GM12878 (cell line): ENCODE measurements at regions not wholly inside any gene's neighbourhood (a gene's known extent, or its start where the extent isn't known, plus 50 kb on each side); places are given as distances from the start of the nearest gene placed in this dataset.

ENCODE experiments used
- ATAC-seq: fragments of 200-7000 bp; cut with Tn5 transposase; 3 replicates; pipeline ENCODE4 v1.9.1; 2020; ENCODE audit warnings: mild to moderate bottlenecking, moderate library complexity
- BruUV-seq: library from RNA; stranded (reverse); fragments of 400-500 nt; replicated peaks from 2 replicates; lab custom pipeline; 2021; lab: Mats Ljungman, UMichigan
- CTCF ChIA-PET: fragments of 300-600 bp; sonication (Branson Sonifier 250); formaldehyde crosslinking; extraction: SDS; loops from one replicate; lab custom pipeline; 2021; ENCODE audit warnings: inconsistent platforms; lab: Yijun Ruan, JAX
- POLR2A ChIA-PET: fragments of 350-600 bp; formaldehyde crosslinking; extraction: SDS; loops from one replicate; lab custom pipeline; 2021; ENCODE audit warnings: inconsistent platforms; lab: Charles Lee
- RAD21 ChIA-PET: fragments of 300-600 bp; sonication (Branson Sonifier 250); formaldehyde crosslinking; loops from one replicate; lab custom pipeline; 2023; ENCODE audit warnings: antibody characterized with exemption; ENCODE audit not compliant: unreplicated experiment; lab: Charles Lee
- SMC1A ChIA-PET: fragments of 300-600 bp; sonication (Branson Sonifier 250); formaldehyde crosslinking; loops from one replicate; lab custom pipeline; 2023; ENCODE audit not compliant: unreplicated experiment, uncharacterized antibody; lab: Charles Lee
- DNase-seq: peaks from one replicate; pipeline ENCODE4 v3.0.0-alpha.2; 2011; ENCODE audit warnings: low read depth, low spot score
- FAIRE-seq: peaks from 3 replicates; lab custom pipeline; 2011; peaks lifted over from hg19 to GRCh38; lab: Jason Lieb, UNC
- H2AFZ ChIP-seq: 2 replicates; pipeline ENCODE4 v1.6.0; 2011; ENCODE audit warnings: low read depth, low read length, control low read depth; ENCODE audit not compliant: control insufficient read depth
- H3K27ac ChIP-seq: 2 replicates; pipeline ENCODE4 v1.5.1; 2011; ENCODE audit warnings: control low read depth; ENCODE audit not compliant: control insufficient read depth, insufficient read depth
- H3K27me3 ChIP-seq, 2 experiments: replicated peaks in 1 of 2; 2 replicates each; pipeline versions ENCODE4 v1.6.0 to v1.6.1; 2011; ENCODE audit warnings: low read length in 1 of 2; ENCODE audit not compliant: control insufficient read depth in 2 of 2, insufficient read depth in 2 of 2
- H3K36me3 ChIP-seq, 2 experiments: 2 replicates each; pipeline ENCODE4 v1.5.1; 2011; ENCODE audit warnings: low read length in 1 of 2; ENCODE audit not compliant: control insufficient read depth in 2 of 2, insufficient read depth in 2 of 2
- H3K4me1 ChIP-seq: 2 replicates; pipeline ENCODE4 v1.6.1; 2011; ENCODE audit warnings: mild to moderate bottlenecking, low read length, moderate library complexity, mixed read lengths; ENCODE audit not compliant: control insufficient read depth, insufficient read depth
- H3K4me2 ChIP-seq: 2 replicates; pipeline ENCODE4 v1.6.0; 2011; ENCODE audit warnings: control low read depth; ENCODE audit not compliant: control insufficient read depth, insufficient read depth
- H3K4me3 ChIP-seq: fragments of 200-600 bp; sonication (generic); 2 replicates; pipeline ENCODE4 v1.5.1; 2016
- H3K79me2 ChIP-seq: 2 replicates; pipeline ENCODE4 v1.6.0; 2011; ENCODE audit warnings: low read length; ENCODE audit not compliant: control insufficient read depth, insufficient read depth
- H3K9ac ChIP-seq: 2 replicates; pipeline ENCODE4 v1.8.0; 2011; ENCODE audit warnings: low read length, control low read depth, mixed read lengths; ENCODE audit not compliant: control insufficient read depth, insufficient read depth
- H3K9me3 ChIP-seq: replicated peaks from 3 replicates; pipeline ENCODE4 v1.5.1; 2011; ENCODE audit warnings: mild to moderate bottlenecking, low read length; ENCODE audit not compliant: control insufficient read depth, insufficient read depth
- H4K20me1 ChIP-seq: 2 replicates; pipeline ENCODE4 v1.6.0; 2011; ENCODE audit not compliant: control insufficient read depth, insufficient read depth
- ASH2L ChIP-seq: fragments of 300-600, 200-600 bp; sonication (generic); IDR thresholded peaks from 2 replicates; pipeline ENCODE4 v1.6.1; 2017; ENCODE audit warnings: low read depth, mild to moderate bottlenecking, borderline replicate concordance
- CBX5 ChIP-seq: sonication (generic); IDR thresholded peaks from 2 replicates; pipeline ENCODE4 v1.6.1; 2016; ENCODE audit warnings: low read depth, moderate library complexity, mild to moderate bottlenecking, inconsistent platforms
- CHD1 ChIP-seq: IDR thresholded peaks from 2 replicates; pipeline ENCODE4 v1.6.1; 2012; ENCODE audit warnings: low read depth, low read length, improper control_type of control experiment
- FOXM1 ChIP-seq: IDR thresholded peaks from 2 replicates; pipeline ENCODE4 v1.6.1; 2012; ENCODE audit warnings: low read depth, mild to moderate bottlenecking, inconsistent platforms, low read length, moderate library complexity
- HCFC1 ChIP-seq: fragments of 150-350 bp; IDR thresholded peaks from 2 replicates; pipeline ENCODE4 v1.6.1; 2014; ENCODE audit warnings: low read length
- IKZF2 ChIP-seq, 2 experiments: fragments of 450-650 bp; IDR thresholded peaks; 2 replicates each; pipeline ENCODE4 v1.6.1; 2017; ENCODE audit warnings: mild to moderate bottlenecking in 2 of 2, moderate library complexity in 2 of 2
- JUNB ChIP-seq: IDR thresholded peaks from 2 replicates; pipeline ENCODE4 v1.6.1; 2016; ENCODE audit warnings: antibody characterized with exemption, mild to moderate bottlenecking
- KAT2A ChIP-seq: conservative IDR thresholded peaks from 2 replicates; pipeline ENCODE4 v1.6.1; 2011; ENCODE audit warnings: low read depth, low read length; ENCODE audit not compliant: control insufficient read depth
- MYC ChIP-seq: IDR thresholded peaks from 2 replicates; pipeline ENCODE4 v1.6.1; 2011; ENCODE audit warnings: mild to moderate bottlenecking, low read length, moderate library complexity, inconsistent platforms; ENCODE audit not compliant: insufficient read depth, insufficient replicate concordance, insufficient read length, severe bottlenecking
- POLR2AphosphoS5 ChIP-seq: IDR thresholded peaks from 2 replicates; pipeline ENCODE4 v1.6.1; 2011; ENCODE audit warnings: mild to moderate bottlenecking, low read length, inconsistent platforms
- RCOR1 ChIP-seq: conservative IDR thresholded peaks from 2 replicates; pipeline ENCODE4 v1.6.1; 2012; ENCODE audit warnings: low read depth, low read length, improper control_type of control experiment
- TBL1XR1 ChIP-seq: IDR thresholded peaks from 2 replicates; pipeline ENCODE4 v1.6.1; 2012; ENCODE audit warnings: low read depth, low read length, improper control_type of control experiment
- WGBS: methylation state at CpG from one replicate; pipeline ENCODE4 v1.1.6; 2016; ENCODE audit warnings: low lambda C conversion rate; ENCODE audit not compliant: insufficient replicate concordance, insufficient coverage; ENCODE audit errors: missing lambda C conversion rate; 5-methylcytosine and 5-hydroxymethylcytosine counted together
- in situ Hi-C: fragments of 300-500 bp; cut with MboI; formaldehyde crosslinking; loops from 9 replicates; pipeline ENCODE4 v1.14.3; 2018; ENCODE audit warnings: mixed read lengths
- intact Hi-C: fragments of 100-400 bp; cut with micrococcal nuclease; formaldehyde crosslinking; loops from one replicate; pipeline ENCODE4 v1.14.2; 2022; ENCODE audit not compliant: unreplicated experiment

DNA sequence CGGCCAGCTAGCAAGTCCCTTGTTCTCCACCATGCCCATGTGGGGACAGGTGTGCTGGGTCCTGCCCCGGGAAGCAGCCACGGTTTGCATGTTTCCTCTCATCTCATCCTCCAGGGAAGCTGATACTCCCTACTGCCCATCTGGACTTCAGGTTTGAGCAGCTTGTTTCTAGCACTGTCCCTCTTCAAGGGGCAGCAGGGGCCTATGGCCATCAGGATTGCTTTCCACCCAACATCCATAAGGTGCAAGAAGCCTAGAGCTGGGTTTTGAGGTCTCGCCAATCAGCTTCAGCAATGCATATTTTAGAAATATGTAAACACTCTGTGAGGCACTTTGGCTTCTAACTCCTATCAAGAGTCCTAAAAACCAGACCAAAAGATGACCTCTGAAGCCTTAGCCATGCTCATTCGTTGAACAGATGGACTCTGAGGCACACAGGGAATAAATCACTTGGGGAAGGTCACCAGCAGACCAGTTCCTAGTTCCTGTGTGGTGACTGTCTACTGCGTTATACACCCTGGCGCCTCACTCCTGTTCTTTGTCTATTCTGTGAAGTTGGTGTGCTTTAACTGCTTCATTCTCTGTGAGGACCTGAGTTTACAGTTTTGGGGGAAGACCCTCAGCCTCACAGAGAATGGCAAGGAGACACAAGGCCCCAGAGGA, 192.6 kb upstream of the TWIST2 start:
- POLR2A ChIA-PET, result no interaction called here

DNA sequence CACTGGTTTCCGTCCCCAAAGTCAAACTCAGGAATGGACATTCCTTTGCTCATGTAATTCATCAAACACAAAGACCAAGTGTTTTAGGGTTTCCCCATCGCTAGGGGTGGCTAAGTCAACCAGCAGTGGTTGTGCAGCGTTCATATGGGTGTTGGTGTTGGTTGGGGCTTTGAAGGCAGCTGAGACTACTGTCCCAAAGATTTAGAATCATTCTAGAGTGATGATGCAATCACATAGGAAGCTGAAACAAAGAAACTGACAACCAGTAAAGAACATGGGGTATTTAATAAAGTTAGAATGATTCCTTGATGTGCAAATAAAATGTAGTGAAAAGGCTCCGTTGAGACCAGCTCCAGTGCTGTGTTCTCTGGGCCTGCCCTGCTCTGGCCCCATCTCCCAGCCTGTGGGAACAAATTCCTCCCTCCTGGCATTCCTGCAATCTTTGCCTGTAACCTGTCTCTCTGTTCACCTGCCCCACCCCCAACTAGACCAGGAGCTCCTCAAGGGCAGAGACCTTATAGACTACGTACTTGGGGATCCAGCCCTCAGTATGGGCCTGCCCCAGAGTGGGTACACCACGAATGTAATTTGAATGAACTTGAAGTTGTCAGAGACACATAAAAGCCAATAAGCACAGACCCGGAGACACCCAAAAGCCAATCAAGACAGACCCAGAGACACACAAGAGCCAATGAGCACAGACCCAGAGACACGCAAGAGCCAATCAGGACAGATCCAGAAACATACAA, 191.7 kb upstream of the TWIST2 start:
- in situ Hi-C loops, result no loop called here
- Histone ChIP-seq H3K36me3 (no peaks in the 10 kb centered on the region), H3K4me3 (no peak overlapping the region), H3K79me2 (no peaks in the 10 kb centered on the region), H3K9ac (no peak overlapping the region), H3K9me3 (no peaks in the 10 kb centered on the region), H3K4me2 (no peak overlapping the region), H3K27me3 (no peaks in the 10 kb centered on the region), H2AFZ (no peak overlapping the region), H3K4me1 (no peaks in the 10 kb centered on the region), H4K20me1 (no peaks in the 10 kb centered on the region), H3K27ac (no peak overlapping the region)
- TF ChIP-seq MYC, result no peak
- TF ChIP-seq POLR2AphosphoS5, result no peak
- TF ChIP-seq KAT2A, result no peak
- no peak for TF ChIP-seq JUNB
- FAIRE-seq, result no peak
- ChIA-PET POLR2A (no interaction called here), CTCF (no interaction called here), SMC1A (no interaction called here), RAD21 (no interaction called here)
- intact Hi-C loops, result no loop called here
- DNase-seq, result no peak
- 24% methylated on average over 8 of the region's 8 CpGs for WGBS
- no TSS peak for BruUV-seq
- no peak for ATAC-seq

More for the DNA sequence above, 192.6 kb upstream of the TWIST2 start:
- ChIA-PET RAD21 (no interaction called here), SMC1A (no interaction called here), CTCF (no interaction called here)
- no peak for ATAC-seq
- no peak overlapping the region for H3K9ac ChIP-seq
- H3K36me3 ChIP-seq, result no peaks in the 10 kb centered on the region
- intact Hi-C loops, result no loop called here
- TF ChIP-seq HCFC1 (no peak), IKZF2 (IDR thresholded peaks at IDR 0.05) (no peak), CBX5 (no peak), FOXM1 (no peak), ASH2L (no peak), CHD1 (no peak), RCOR1 (no peak), TBL1XR1 (no peak)
- no peak for FAIRE-seq
- no peak overlapping the region for H3K4me3 ChIP-seq
- no peaks in the 10 kb centered on the region for H3K4me1 ChIP-seq
- no peaks in the 10 kb centered on the region for H3K79me2 ChIP-seq
- no peak overlapping the region for H3K27ac ChIP-seq
- no TSS peak for BruUV-seq
- in situ Hi-C loops, result no loop called here
- H4K20me1 ChIP-seq, result no peaks in the 10 kb centered on the region
- no peak overlapping the region for H3K4me2 ChIP-seq
- no peaks in the 10 kb centered on the region for H3K27me3 ChIP-seq
- H2AFZ ChIP-seq, result no peak overlapping the region
- no peaks in the 10 kb centered on the region for H3K9me3 ChIP-seq
- WGBS, result 28% methylated on average over 7 of the region's 7 CpGs
- no peak for DNase-seq
